Lung (tissue), 11 donors: ENCODE measurements at regions not wholly inside any gene's neighbourhood (a gene's known extent, or its start where the extent isn't known, plus 50 kb on each side); places are given as distances from the start of the nearest gene placed in this dataset.

Source experiments
- ATAC-seq: fragments of 200-7000 bp; cut with Tn5 transposase; one replicate; pipeline ENCODE4 v1.9.1; 2020; ENCODE audit warnings: moderate number of reproducible peaks; ENCODE audit not compliant: insufficient read depth, low FRiP score
- DNase-seq, 3 donors: peaks; one replicate each; pipeline ENCODE4 v3.0.0-alpha.2; 2013 to 2017
- H3K27ac ChIP-seq, 2 donors: one replicate each; pipeline ENCODE4 v1.5.1; 2013; ENCODE audit warnings: mild to moderate bottlenecking in 2 of 2, moderate library complexity in 2 of 2, control low read depth in 1 of 2, inconsistent platforms in 1 of 2, low read depth in 1 of 2, low read length in 1 of 2
- H3K27me3 ChIP-seq, 3 donors: one replicate each; pipeline ENCODE4 v1.5.1; 2013; ENCODE audit warnings: low read length in 2 of 3; ENCODE audit not compliant: control insufficient read depth in 3 of 3, insufficient read depth in 3 of 3
- H3K36me3 ChIP-seq, 4 donors: one replicate each; pipeline ENCODE4 v1.5.1; 2013; ENCODE audit warnings: low read length in 4 of 4, mild to moderate bottlenecking in 1 of 4, moderate library complexity in 1 of 4; ENCODE audit not compliant: control insufficient read depth in 4 of 4, insufficient read depth in 4 of 4
- H3K4me1 ChIP-seq, 5 donors: one replicate each; pipeline ENCODE4 v1.5.1; 2013; ENCODE audit warnings: low read length in 5 of 5, mild to moderate bottlenecking in 2 of 5, moderate library complexity in 1 of 5; ENCODE audit not compliant: control insufficient read depth in 5 of 5, insufficient read depth in 5 of 5
- H3K4me3 ChIP-seq: one replicate; pipeline ENCODE4 v1.5.1; 2013; ENCODE audit warnings: mild to moderate bottlenecking, control low read depth, moderate library complexity
- H3K9ac ChIP-seq, 2 donors: one replicate each; pipeline ENCODE4 v1.5.1; 2013; ENCODE audit warnings: low read length in 2 of 2, control low read depth in 1 of 2; ENCODE audit not compliant: insufficient read depth in 1 of 2
- H3K9me3 ChIP-seq, 4 donors: one replicate each; pipeline ENCODE4 v1.5.1; 2013; ENCODE audit warnings: low read length in 3 of 4, mild to moderate bottlenecking in 1 of 4, moderate library complexity in 1 of 4; ENCODE audit not compliant: control insufficient read depth in 4 of 4, insufficient read depth in 3 of 4
- CTCF ChIP-seq: IDR thresholded peaks from 2 replicates; pipeline ENCODE4 v1.5.1; 2012; ENCODE audit warnings: mild to moderate bottlenecking; ENCODE audit errors: control extremely low read depth, extremely low read depth
- WGBS, 2 donors: extraction: QIAGEN DNeasy Blood & Tissue Kit; methylation state at CpG; one replicate each; pipeline ENCODE4 v1.1.7; 2013; 5-methylcytosine and 5-hydroxymethylcytosine counted together
- donor health status: control.
- donor health status: control.
- donor health status: Bipolar disorder and iron deficiency.
- donor health status: healthy.
- donor health status: DM: yes; HTN: yes; CAD: no.

GRCh38 chr12:78793982-78794381 is 70.6 kb upstream of the SYT1 start:
- ATAC-seq = no peak
- Histone ChIP-seq H3K9me3 (no peaks in the 10 kb centered on the region), H3K27me3 (no peaks in the 10 kb centered on the region), H3K4me3 (no peak overlapping the region), H3K9ac (no peak overlapping the region), H3K36me3 (no peaks in the 10 kb centered on the region), H3K4me1 (no peaks in the 10 kb centered on the region), H3K27ac (no peak overlapping the region)
- DNase-seq = no peak
- no peak for TF ChIP-seq CTCF
- 96% methylated on average over 18 of the region's 18 CpGs for WGBS, 2 donors

- no peak for ATAC-seq
- no peak for TF ChIP-seq CTCF
These were observed 68.6 kb upstream of the SYT1 start for GRCh38 chr12:78795934-78796445.

GRCh38 chr12:78797196-78797931 is 67.2 kb upstream of the SYT1 start:
- WGBS, 2 donors = 92 to 97% methylated on average over 2 of the region's 2 CpGs

More at GRCh38 chr12:78795934-78796445, 68.6 kb upstream of the SYT1 start:
- Histone ChIP-seq H3K9me3 (no peaks in the 10 kb centered on the region), H3K4me3 (no peak overlapping the region), H3K36me3 (no peaks in the 10 kb centered on the region), H3K4me1 (no peaks in the 10 kb centered on the region), H3K9ac (no peak overlapping the region), H3K27me3 (peaks cover 0 to 1% (median 0%) of the 10 kb centered on the region in 3 donors), H3K27ac (no peak overlapping the region)
- no peak for DNase-seq

More at GRCh38 chr12:78797196-78797931, 67.2 kb upstream of the SYT1 start:
- Histone ChIP-seq H3K27me3 (peaks cover 0 to 2% (median 0%) of the 10 kb centered on the region in 3 donors), H3K9ac (no peak overlapping the region), H3K4me1 (no peaks in the 10 kb centered on the region), H3K4me3 (no peak overlapping the region), H3K36me3 (no peaks in the 10 kb centered on the region), H3K9me3 (no peaks in the 10 kb centered on the region), H3K27ac (no peak overlapping the region)
- TF ChIP-seq CTCF = no peak
- DNase-seq = no peak
- no peak for ATAC-seq
